ENCODE measurements at regions not wholly inside any gene's neighbourhood (a gene's known extent, or its start where the extent isn't known, plus 50 kb on each side); places are given as distances from the start of the nearest gene placed in this dataset.

GRCh38 chr12:92597997-92598396, 104.8 kb upstream of the PLEKHG7 start:
- Histone ChIP-seq H3K27ac (ENCODE audit: low read depth, low read length) (no peak overlapping the region), H3K9ac (ENCODE audit: low read length) (no peak overlapping the region), H3K79me2 (ENCODE audit: insufficient read depth, low read length) (no peaks in the 10 kb centered on the region), H3K9me2 (ENCODE audit: insufficient read depth) (no peaks in the 10 kb centered on the region), H3K9me3 (ENCODE audit: control insufficient read depth in 1 of 2, insufficient read depth in 1 of 2, low read depth in 1 of 2, low read length in 2 of 2) (no peaks in the 10 kb centered on the region), H3K4me3 (replicated peaks in 1 of 2; ENCODE audit: low read depth in 1 of 2, low read length in 2 of 2) (no peak overlapping the region), H3K27me3 (ENCODE audit: insufficient read depth, low read length) (no peaks in the 10 kb centered on the region), H3K4me1 (ENCODE audit: control insufficient read depth in 1 of 2, insufficient read depth in 2 of 2, low read length in 2 of 2) (peaks cover 0 to 8% of the 10 kb centered on the region in 2 experiments; a peak in 1 of 4 replicates), H2AFZ (ENCODE audit: low read depth, low read length, poor library complexity, severe bottlenecking) (no peak overlapping the region), H3K36me3 (ENCODE audit: control insufficient read depth in 1 of 2, insufficient read depth in 2 of 2, low read length in 2 of 2) (no peaks in the 10 kb centered on the region), H3K4me2 (ENCODE audit: low read length) (no peak overlapping the region), H4K20me1 (ENCODE audit: insufficient read depth) (no peaks in the 10 kb centered on the region)
- RAD21 ChIA-PET (ENCODE audit: low non-redundant PET in 1 of 2, low total read pairs in 2 of 2, uncharacterized antibody in 2 of 2, unreplicated experiment in 2 of 2), result no interaction called here
- POLR2A ChIA-PET, result no interaction called here
- CTCF ChIA-PET, result no interaction called here
- intact Hi-C loops (cut with micrococcal nuclease), result no loop called here
- no peak for DNase-seq (ENCODE audit: low read depth, low spot score)
- TF ChIP-seq RAD21 (IDR thresholded peaks at IDR 0.05; ENCODE audit: low read depth), result no peak
- no peak for ATAC-seq
- no TSS peak for BruUV-seq (replicated peaks)

GRCh38 chr12:92597118-92597517, 105.7 kb upstream of the PLEKHG7 start:
- Histone ChIP-seq H3K36me3 (ENCODE audit: control insufficient read depth in 1 of 2, insufficient read depth in 2 of 2, low read length in 2 of 2) (no peaks in the 10 kb centered on the region), H3K27me3 (ENCODE audit: insufficient read depth, low read length) (no peaks in the 10 kb centered on the region), H3K79me2 (ENCODE audit: insufficient read depth, low read length) (no peaks in the 10 kb centered on the region), H3K4me1 (ENCODE audit: control insufficient read depth in 1 of 2, insufficient read depth in 2 of 2, low read length in 2 of 2) (no peaks in the 10 kb centered on the region; a peak in 1 of 4 replicates), H2AFZ (ENCODE audit: low read depth, low read length, poor library complexity, severe bottlenecking) (no peak overlapping the region), H3K4me2 (ENCODE audit: low read length) (no peak overlapping the region), H3K9me3 (ENCODE audit: control insufficient read depth in 1 of 2, insufficient read depth in 1 of 2, low read depth in 1 of 2, low read length in 2 of 2) (no peaks in the 10 kb centered on the region), H4K20me1 (ENCODE audit: insufficient read depth) (no peaks in the 10 kb centered on the region), H3K4me3 (replicated peaks in 1 of 2; ENCODE audit: low read depth in 1 of 2, low read length in 2 of 2) (no peak overlapping the region), H3K9me2 (ENCODE audit: insufficient read depth) (no peaks in the 10 kb centered on the region), H3K27ac (ENCODE audit: low read depth, low read length) (no peak overlapping the region), H3K9ac (ENCODE audit: low read length) (no peak overlapping the region)
- POLR2A ChIA-PET, result no interaction called here
- ATAC-seq (no peak), DNase-seq (ENCODE audit: low read depth, low spot score) (no peak)
- TF ChIP-seq REST (IDR thresholded peaks at IDR 0.05; ENCODE audit: low read depth), result no peak
- TF ChIP-seq EZH2phosphoT487 (IDR thresholded peaks at IDR 0.05; ENCODE audit: borderline replicate concordance), result no peak
- TF ChIP-seq SRF (IDR thresholded peaks at IDR 0.05; ENCODE audit: low read depth), result no peak
- TF ChIP-seq ELF1 (IDR thresholded peaks at IDR 0.05; ENCODE audit: borderline replicate concordance, low read depth), result no peak
- CTCF ChIA-PET, result no interaction called here
- RAD21 ChIA-PET (ENCODE audit: low non-redundant PET in 1 of 2, low total read pairs in 2 of 2, uncharacterized antibody in 2 of 2, unreplicated experiment in 2 of 2), result no interaction called here
- intact Hi-C loops (cut with micrococcal nuclease), result no loop called here
- no TSS peak for BruUV-seq (replicated peaks)

All from HCT116 (cell line).